ENCODE measurements at regions not wholly inside any gene's neighbourhood (a gene's known extent, or its start where the extent isn't known, plus 50 kb on each side); places are given as distances from the start of the nearest gene placed in this dataset.

GRCh38 chr10:36383349-36383748 is 741.3 kb upstream of the FZD8 start:
- no peak overlapping the region for H3K9ac ChIP-seq (ENCODE audit: low read length)
- no peak overlapping the region for H3K27ac ChIP-seq (ENCODE audit: low read depth, low read length)
- H3K9me2 ChIP-seq (ENCODE audit: insufficient read depth), result no peaks in the 10 kb centered on the region
- no peaks in the 10 kb centered on the region for H3K27me3 ChIP-seq (ENCODE audit: insufficient read depth, low read length)
- intact Hi-C loops (cut with micrococcal nuclease), result no loop called here
- H3K79me2 ChIP-seq (ENCODE audit: insufficient read depth, low read length), result no peaks in the 10 kb centered on the region
- TF ChIP-seq ATF3 (IDR thresholded peaks at IDR 0.05) (no peak), POLR2AphosphoS5 (IDR thresholded peaks at IDR 0.05; ENCODE audit: low read depth, low read length) (no peak), RAD21 (IDR thresholded peaks at IDR 0.05; ENCODE audit: low read depth) (no peak), EGR1 (IDR thresholded peaks at IDR 0.05; ENCODE audit: low read depth) (no peak), REST (IDR thresholded peaks at IDR 0.05; ENCODE audit: low read depth) (no peak), ZBTB33 (IDR thresholded peaks at IDR 0.05; ENCODE audit: extremely low read depth, insufficient replicate concordance, low read length) (no peak), SRF (IDR thresholded peaks at IDR 0.05; ENCODE audit: low read depth) (no peak), SIN3A (IDR thresholded peaks at IDR 0.05; ENCODE audit: low read depth) (no peak), CEBPB (IDR thresholded peaks at IDR 0.05; ENCODE audit: low read depth) (no peak), EZH2phosphoT487 (IDR thresholded peaks at IDR 0.05; ENCODE audit: borderline replicate concordance) (no peak), TCF7L2 (IDR thresholded peaks at IDR 0.05; ENCODE audit: borderline replicate concordance, extremely low read depth, insufficient read depth, insufficient read length) (no peak), YY1 (IDR thresholded peaks at IDR 0.05; ENCODE audit: extremely low read depth, insufficient replicate concordance, low read depth, low read length) (no peak), ELF1 (IDR thresholded peaks at IDR 0.05; ENCODE audit: borderline replicate concordance, low read depth) (no peak), POLR2A (IDR thresholded peaks at IDR 0.05; ENCODE audit: borderline replicate concordance, extremely low read depth, insufficient read depth, insufficient read length) (no peak)
- ChIA-PET POLR2A (no interaction called here), CTCF (no interaction called here), RAD21 (ENCODE audit: low non-redundant PET in 1 of 2, low total read pairs in 2 of 2, uncharacterized antibody in 2 of 2, unreplicated experiment in 2 of 2) (no interaction called here)
- no peak overlapping the region for H3K4me2 ChIP-seq (ENCODE audit: low read length)
- no peak for ATAC-seq
- H4K20me1 ChIP-seq (ENCODE audit: insufficient read depth), result no peaks in the 10 kb centered on the region
- no peaks in the 10 kb centered on the region for H3K36me3 ChIP-seq (ENCODE audit: control insufficient read depth in 1 of 2, insufficient read depth in 2 of 2, low read length in 2 of 2)
- no TSS peak for BruUV-seq (replicated peaks)
- peaks cover 4 to 28% of the 10 kb centered on the region in 2 experiments; a peak in 2 of 4 replicates for H3K9me3 ChIP-seq (ENCODE audit: control insufficient read depth in 1 of 2, insufficient read depth in 1 of 2, low read depth in 1 of 2, low read length in 2 of 2)
- H2AFZ ChIP-seq (ENCODE audit: low read depth, low read length, poor library complexity, severe bottlenecking), result no peak overlapping the region
- no peak overlapping the region for H3K4me3 ChIP-seq (replicated peaks in 1 of 2; ENCODE audit: low read depth in 1 of 2, low read length in 2 of 2)
- no peak for DNase-seq (ENCODE audit: low read depth, low spot score)
- H3K4me1 ChIP-seq (ENCODE audit: control insufficient read depth in 1 of 2, insufficient read depth in 2 of 2, low read length in 2 of 2), result no peaks in the 10 kb centered on the region
